ENCODE measurements at regions not wholly inside any gene's neighbourhood (a gene's known extent, or its start where the extent isn't known, plus 50 kb on each side); places are given as distances from the start of the nearest gene placed in this dataset.

- DNase-seq = no peak
These were observed 333.1 kb downstream of the CXCL12 start for GRCh38 chr10:44051584-44052385.

DNA sequence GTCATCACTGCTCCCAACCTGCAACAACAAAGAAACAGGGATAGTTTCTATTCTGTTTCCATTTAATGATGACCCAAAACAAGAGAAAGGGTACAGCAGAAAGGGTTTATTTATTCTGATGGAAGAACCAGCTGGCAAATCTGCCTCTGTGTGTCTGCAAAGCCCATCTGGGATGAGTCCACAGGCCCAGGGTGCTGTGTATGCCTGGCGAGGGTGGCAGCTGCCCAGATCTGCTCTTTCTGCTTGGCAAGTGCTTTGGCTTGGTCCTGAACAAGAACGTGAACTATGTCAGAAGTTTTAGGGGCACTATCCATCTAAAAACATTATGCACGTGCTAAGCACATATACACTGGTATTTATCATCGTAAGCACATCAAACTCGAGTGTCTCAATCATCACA lies 333.8 kb downstream of the CXCL12 start:
- DNase-seq = no peak

- DNase-seq = peak in 1 of 14 donors; percentile 64
These were observed 335.4 kb downstream of the CXCL12 start for GRCh38 chr10:44049301-44050015.

DNA sequence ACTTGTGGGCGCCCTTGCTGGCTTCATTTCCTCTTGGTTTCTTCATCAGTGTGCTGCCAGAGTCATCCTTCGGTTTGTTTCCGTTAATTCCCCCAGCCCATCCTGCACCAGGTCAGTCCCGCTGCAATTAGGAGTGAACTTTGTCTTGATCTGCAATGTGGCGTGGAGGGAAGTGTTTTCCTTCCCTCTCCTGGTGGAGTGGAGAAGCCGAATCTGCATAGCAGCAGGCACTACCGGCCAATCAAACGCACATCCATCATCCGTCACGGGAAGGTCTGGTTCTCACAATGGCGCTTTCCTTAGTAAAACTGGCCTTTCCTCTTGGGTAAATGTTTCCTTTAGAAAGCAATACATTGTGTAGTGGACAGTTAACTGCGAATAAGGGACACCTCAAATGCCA lies 337.5 kb downstream of the CXCL12 start:
- no peak for DNase-seq

- DNase-seq = peak in 3 of 14 donors; percentile 8 to 38 (median 8)
These were observed 338.3 kb downstream of the CXCL12 start for GRCh38 chr10:44046605-44047004.

- no peak for DNase-seq
These were observed 339.9 kb downstream of the CXCL12 start for GRCh38 chr10:44045020-44045419.

GRCh38 chr10:44044549-44044948 lies 340.3 kb downstream of the CXCL12 start:
- DNase-seq = no peak

DNA sequence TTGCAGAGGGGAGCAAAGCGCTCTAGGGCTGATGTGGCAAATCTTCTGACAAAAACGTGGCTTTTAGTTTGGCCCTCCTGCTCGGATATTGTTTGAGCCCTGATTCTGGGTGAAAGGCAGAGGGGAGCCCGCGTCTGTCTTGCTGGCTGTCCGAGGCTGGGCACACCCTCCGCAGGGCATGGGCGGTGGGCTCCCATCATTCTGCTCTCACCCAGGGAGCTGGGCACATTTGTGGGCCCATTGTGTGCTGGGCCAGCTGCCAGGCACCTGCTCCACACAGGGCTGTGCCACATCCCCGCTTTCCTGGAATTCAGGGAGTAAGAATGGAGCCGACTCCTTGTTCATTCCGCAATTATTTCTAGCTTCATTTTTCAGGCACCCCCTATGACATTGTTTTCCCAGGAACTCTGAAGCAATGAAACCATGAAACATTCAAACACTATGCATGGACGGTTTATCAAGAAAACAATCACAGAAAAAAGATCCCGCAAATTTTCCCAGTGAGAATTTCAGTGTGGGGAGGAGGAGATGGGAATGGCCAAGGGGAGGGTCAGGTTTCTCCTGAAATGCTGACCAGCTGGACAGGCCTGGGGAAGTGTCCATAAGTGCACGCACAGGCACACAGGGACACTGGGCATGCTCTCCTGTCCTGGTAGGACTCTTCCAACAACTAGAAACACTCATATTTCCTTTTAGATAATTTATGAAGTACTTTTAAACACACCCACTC lies 341.1 kb downstream of the CXCL12 start:
- no peak for DNase-seq

DNA sequence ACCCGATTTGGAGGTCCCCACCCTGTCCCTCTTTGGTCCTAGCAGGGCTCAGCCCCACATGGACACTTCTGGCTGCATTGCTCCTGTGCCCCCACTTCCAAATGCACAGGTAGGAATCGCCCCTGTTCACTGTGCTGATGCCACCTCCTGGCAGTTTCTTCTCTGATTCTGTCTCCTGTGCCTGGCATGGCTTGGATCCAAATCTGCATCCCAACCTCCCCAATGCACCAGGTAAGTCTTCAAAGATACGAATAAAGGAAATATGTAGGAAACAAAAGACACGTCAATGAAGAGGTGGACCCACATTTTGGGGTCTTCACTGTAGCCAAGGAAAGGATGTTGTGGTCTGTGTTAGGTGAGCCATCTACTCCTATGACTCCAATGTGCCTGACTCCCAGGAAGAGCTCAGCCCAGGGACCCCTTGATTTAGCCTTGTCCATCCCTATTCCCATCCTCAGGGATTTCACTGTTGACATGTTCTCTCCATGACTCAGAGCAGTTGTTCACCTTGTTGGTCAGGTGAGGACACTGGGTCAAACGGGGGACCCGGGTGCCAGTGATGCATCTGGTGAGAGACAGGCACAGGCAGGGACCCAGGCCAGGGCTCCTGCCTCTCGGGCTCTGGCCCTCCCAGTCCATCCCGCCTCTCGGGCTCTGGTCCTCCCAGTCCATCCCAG lies 341.8 kb downstream of the CXCL12 start:
- no peak for DNase-seq

DNA sequence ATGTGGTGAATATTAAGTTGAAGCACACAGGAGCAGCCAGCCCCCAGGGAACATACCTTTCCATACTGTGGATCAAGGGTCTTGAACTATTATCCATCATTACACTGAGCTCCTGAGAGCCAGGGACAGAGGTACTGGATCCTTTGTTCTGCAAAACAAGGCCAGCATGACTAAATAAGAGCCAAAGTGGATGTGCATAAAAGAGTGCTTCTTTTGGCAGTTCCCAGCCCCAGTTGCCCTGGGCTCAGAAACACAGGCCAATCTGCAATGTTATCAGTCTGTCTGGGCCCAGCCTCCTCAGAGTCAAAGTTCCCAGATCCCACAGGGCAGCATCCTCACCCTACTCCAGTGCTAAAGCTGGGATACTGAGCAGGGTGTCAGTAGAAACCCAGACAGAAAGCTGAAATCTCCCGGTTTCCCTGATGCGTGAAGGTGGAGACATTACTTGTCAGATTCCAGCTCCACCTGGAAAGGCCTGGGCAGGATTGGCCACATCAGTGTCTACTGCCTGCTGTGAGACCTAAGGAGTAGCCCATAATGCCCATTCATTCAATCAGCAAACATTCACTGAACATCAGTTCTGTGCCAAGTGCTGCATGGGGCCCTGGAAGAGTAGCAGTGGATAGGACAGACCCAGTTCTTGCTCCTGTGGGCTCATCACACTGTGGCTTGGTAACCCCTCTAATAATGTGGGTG lies 342.7 kb downstream of the CXCL12 start:
- DNase-seq = no peak

DNA sequence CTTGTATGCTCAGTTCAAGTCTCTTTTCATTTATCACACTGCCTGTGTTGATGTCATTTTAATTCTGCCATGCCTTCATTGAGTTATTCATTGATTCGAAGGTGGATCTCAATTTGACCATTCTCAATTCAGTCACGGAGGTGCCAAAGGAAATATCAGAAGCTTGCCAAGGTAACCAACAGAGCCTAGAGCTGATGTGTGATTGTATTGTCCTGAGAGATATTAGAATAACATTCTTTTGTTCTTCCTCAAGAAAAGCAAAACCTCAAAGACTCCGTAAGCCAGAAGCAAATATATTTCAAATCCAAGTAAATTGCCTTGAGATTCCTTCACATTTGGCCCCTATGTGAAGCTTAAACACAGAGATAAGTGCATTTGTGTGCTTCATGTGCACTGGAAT lies 345.3 kb downstream of the CXCL12 start:
- DNase-seq = no peak

GRCh38 chr10:44036425-44036824 lies 348.5 kb downstream of the CXCL12 start:
- DNase-seq = no peak

DNA sequence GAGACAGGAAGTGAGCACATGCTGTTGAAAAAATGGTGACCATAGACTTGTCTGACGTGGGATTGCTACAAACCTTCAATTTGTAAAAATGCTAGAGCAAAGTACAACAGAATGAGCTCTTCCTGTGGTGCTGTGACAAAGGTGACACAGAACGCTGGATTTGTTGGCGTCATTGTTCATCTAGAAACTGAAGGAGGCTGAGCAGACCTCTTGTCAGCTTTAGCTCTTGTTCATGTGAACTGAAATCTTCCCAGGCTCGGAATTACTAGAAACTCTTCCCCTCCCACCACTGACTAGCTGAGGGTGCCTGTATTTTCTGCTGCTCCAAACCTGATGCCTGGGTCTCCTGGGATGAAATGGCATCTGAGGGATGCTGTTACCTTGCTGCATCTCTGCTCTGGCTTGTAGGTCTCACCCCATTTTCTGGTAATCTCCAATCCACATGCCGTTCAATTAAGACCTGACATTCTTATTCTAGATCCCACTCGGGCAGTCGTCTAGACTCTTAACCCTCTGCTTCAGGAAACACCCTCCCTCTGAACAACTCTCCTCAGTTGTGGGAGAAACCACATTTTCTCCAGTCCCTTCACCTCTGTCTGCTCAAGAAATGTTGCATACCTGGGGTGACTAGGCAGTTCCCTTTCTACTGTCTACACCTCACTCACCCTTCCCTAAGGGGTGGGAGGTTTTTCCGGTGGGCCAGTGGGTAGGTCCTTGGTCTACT lies 349.3 kb downstream of the CXCL12 start:
- no peak for DNase-seq

- no peak for DNase-seq
These were observed 350.0 kb downstream of the CXCL12 start for GRCh38 chr10:44034946-44035345.

GRCh38 chr10:44033008-44033407 lies 351.9 kb downstream of the CXCL12 start:
- no peak for DNase-seq

DNA sequence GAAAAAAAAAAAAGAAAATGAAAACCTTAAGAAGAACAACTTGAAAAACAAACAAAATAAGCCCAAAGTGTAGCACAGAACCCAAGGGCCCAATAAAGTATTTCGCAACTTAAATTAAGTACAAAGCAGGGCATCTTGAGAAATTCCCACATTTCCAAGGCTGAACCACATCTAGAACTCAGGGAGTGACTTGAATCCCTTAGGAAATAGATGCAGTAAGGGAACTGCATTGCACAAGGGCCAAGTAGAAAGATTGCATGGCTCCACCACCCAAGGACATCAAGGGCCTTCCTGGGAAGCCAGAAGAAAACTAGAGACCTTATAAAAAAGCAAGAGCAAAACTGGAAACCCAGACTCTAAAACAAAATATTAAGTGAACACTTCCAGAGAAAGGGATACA lies 352.7 kb downstream of the CXCL12 start:
- DNase-seq = no peak

DNA sequence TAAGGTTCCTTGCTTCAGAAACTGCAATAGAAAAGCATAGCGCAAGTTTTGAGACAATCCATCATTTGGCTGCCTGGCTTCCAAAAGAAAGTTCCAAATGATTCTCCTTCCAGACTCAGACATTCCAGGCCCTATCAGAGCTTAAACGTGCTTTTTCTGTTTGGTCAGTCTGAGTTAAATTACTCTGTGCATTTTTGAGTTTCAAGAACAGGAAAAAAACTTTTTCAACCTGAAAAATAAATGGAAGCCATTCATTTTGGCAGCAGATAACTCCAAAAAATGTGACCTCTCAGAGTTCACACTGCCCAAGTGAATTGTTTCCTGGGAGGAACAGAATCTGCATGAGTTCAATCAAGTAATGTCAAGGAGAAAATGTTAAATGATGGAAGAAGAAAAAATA lies 354.2 kb downstream of the CXCL12 start:
- DNase-seq = no peak

GRCh38 chr10:44030132-44030531 lies 354.8 kb downstream of the CXCL12 start:
- DNase-seq = no peak

- no peak for DNase-seq
These were observed 356.3 kb downstream of the CXCL12 start for GRCh38 chr10:44028384-44029137.

DNA sequence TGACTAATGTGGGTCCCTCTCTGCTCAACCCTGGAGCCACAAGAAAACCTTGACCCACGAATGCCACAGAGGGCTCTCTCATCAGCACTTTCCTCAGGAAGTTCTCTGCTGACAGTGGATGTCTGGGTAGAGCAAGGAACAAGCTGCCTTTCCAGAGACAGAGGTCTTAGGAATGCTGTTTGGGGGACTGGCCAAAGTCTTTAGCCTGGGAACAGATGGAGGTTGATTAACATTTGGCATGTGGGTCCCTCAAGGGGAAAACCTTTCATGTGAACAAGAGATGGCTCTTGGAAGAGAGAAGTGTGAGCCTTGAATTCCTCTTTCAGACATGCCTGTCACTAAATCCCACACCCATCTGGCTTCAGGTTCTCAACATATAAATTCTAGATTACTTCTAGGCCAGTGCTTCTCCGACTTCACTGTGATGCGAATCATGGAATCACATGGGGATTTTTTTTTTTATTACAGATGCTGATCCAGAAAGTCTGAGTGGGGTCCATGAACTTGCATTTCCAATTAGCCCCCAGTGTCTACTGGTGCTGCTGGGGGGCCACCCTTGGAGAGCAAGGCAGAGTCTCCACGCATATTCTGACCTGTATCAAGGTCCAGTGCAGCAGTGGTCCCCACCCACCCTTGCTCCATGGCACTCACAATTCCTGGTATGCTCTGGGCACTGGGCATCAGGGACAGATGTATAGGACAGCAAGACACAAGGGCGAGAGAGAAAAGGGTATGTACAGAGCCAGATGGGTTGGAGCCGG lies 360.4 kb downstream of the CXCL12 start:
- DNase-seq = no peak
